ENCODE measurements at regions not wholly inside any gene's neighbourhood (a gene's known extent, or its start where the extent isn't known, plus 50 kb on each side); places are given as distances from the start of the nearest gene placed in this dataset.

DNA sequence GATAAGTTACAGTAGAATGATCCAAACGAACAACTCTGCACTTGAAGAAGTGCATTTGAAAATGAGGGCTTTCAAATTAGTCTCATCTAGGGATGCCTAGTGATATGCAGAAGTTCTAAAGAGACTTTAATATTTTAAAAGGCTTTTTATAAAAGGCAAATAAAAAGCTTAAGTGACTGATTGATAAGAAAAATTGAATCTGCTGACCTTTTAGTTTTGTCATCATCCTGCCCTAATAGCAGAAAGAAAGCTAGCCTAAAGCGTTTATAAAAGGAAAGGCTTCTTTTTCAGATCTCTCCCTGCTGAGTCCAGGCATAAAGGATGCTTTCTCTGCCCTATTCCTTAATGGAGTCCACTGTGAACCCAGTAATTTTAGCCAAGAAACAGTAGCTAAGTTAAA, 72.7 kb upstream of the ALDH1L1 start:
- no peak for TF ChIP-seq ZFX (IDR thresholded peaks at IDR 0.05)
- TF ChIP-seq, protein P1, sequence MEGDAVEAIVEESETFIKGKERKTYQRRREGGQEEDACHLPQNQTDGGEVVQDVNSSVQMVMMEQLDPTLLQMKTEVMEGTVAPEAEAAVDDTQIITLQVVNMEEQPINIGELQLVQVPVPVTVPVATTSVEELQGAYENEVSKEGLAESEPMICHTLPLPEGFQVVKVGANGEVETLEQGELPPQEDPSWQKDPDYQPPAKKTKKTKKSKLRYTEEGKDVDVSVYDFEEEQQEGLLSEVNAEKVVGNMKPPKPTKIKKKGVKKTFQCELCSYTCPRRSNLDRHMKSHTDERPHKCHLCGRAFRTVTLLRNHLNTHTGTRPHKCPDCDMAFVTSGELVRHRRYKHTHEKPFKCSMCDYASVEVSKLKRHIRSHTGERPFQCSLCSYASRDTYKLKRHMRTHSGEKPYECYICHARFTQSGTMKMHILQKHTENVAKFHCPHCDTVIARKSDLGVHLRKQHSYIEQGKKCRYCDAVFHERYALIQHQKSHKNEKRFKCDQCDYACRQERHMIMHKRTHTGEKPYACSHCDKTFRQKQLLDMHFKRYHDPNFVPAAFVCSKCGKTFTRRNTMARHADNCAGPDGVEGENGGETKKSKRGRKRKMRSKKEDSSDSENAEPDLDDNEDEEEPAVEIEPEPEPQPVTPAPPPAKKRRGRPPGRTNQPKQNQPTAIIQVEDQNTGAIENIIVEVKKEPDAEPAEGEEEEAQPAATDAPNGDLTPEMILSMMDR (conservative IDR thresholded peaks at IDR 0.05) = no peak

All from C4-2B (cell line).